ENCODE measurements at regions not wholly inside any gene's neighbourhood (a gene's known extent, or its start where the extent isn't known, plus 50 kb on each side); places are given as distances from the start of the nearest gene placed in this dataset.
"Not testable (repeated sequence)": the region's sequence is repeated elsewhere in the genome, so short reads cannot be mapped to it uniquely, and the experiment has no call there.

DNA sequence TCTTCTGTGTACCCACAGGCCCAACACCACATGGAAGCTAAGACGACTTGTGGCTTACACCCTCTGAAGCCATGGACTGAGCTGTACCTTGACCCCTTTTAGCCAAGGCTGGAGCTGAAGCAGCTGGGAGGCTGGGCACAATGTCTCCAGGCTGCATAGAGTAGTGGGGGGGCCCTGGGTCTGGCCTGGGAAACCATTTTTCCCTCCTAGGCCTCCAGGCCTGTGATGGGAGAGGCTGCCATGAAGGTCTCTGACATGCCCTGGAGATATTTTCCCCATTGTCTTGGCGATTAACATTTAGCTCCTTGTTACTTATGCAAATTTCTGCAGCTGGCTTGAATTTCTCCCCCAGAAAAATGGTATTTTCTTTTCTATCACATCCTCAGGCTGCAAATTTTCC, 72.9 kb upstream of the SLC24A3 start:
- not testable (repeated sequence) for DNase-seq (ENCODE audit: extremely low spot score, insufficient read length, low read depth); FAIRE-seq

DNA sequence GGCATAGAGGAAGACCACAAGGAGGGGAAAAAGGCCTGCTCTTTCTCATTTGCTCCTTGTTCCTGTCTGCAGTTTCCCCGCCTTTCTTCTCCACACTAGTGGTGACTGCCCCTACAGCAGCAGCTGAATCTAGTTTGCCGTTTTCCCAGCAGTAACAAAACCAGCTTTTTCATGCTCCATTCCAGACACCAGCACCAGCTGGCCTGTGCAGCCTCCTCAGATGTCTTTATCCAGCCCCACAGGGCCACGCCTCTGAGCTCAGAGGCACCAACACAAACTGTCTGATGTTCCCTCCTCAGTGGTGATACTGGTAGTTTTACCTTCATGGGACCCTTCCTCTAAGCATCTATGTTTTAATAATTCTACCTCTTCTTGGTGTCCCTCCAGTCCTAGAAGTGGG, 70.4 kb upstream of the SLC24A3 start:
- FAIRE-seq: no peak
- DNase-seq (ENCODE audit: extremely low spot score, insufficient read length, low read depth): no peak

DNA sequence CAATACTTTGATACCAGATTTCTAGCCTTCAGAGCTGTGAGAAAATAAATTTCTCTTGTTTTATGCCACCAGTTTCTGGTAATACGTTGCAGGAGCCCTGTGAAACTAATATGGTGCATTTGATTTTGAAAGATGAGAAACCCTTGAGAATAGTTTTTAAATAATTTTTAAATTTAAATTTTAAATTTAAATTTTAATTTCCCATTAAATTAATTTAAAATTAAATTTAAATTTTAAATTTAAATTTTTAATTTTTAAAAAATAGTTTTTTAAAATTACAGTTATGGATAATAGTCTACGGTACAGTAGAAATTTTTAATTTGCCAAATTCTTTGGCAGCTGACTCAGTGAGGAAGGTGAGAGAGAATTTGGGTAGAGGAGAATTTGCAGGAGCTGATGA, 68.6 kb upstream of the SLC24A3 start:
- no peak for FAIRE-seq
- no peak for DNase-seq (ENCODE audit: extremely low spot score, insufficient read length, low read depth)

DNA sequence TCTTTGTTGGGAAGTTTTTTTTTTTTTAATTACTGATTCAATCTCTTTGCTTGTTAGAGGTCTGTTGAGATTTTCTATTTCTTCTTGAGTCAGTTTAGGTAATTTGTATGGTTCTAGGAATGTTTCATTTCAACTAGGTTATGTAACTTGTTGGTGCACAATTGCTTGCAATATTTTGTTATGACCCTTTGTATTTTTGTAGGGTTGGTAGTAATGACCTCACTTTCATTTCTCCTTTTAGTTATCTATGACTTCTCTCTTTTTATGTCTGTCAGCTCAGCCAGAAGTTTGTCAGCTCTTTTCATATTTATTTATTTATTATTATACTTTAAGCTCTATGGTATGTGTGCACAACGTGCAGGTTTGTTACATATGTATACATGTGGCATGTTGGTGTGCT, 51.1 kb upstream of the SLC24A3 start:
- FAIRE-seq (no peak), DNase-seq (ENCODE audit: extremely low spot score, insufficient read length, low read depth) (no peak)

Data from GM18507 (cell line).